GM21737 (cell line): ENCODE measurements at regions not wholly inside any gene's neighbourhood (a gene's known extent, or its start where the extent isn't known, plus 50 kb on each side); places are given as distances from the start of the nearest gene placed in this dataset.

Experiments
- ATAC-seq: cut with Tn5 transposase; IDR thresholded peaks from one replicate; pipeline ENCODE4 v1.9.1; 2021; ENCODE audit warnings: mild to moderate bottlenecking, moderate library complexity; ENCODE audit not compliant: unreplicated experiment

DNA sequence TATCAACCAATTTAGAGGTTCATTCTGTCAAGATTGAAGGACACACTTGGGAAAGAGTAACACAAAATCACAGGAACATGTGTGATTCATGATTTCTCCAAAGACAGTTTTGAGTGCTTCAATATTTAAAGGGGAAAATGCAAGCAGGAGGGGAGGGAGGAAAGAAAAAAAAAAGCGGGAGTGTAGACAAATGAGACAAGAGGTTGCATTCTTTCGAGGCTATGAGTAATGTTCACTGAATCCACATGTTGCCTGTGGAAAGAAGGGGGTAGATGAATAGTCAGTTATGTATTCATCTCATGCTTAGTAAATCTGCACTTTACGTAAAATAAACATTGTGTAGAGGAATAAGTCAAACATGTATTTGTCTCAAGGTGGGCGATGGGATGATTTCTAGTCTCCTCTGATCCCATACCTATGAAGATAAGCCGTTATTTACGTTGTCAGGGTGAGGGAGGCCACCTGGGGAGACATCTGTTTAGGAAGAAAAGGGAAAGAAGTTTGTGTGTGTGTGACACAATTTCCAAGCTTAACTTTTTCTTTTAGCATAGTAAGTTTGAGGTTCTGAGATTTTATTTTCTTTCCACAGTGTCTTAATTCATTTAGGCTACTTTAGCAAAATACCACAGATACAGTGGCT lies 211.0 kb upstream of the ZC3H15 start:
- ATAC-seq, result no peak

DNA sequence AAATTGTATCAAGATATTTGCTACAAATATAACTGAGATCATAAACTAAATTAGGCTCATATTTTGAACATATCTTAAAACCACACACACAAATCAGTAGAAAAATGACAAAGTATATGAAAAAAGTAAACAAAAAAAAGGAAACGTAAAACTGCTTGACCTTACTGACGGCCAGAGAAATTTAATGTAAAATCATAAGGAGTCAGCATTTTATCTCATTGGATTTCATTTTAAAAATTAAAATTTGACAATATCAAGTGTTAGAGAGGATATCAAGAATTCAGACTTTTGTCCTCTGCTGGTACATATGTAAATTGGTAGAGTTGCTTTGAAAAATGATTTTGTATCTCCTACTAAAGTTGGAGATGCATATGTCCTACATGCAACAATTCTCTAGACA lies 209.2 kb upstream of the ZC3H15 start:
- no peak for ATAC-seq

DNA sequence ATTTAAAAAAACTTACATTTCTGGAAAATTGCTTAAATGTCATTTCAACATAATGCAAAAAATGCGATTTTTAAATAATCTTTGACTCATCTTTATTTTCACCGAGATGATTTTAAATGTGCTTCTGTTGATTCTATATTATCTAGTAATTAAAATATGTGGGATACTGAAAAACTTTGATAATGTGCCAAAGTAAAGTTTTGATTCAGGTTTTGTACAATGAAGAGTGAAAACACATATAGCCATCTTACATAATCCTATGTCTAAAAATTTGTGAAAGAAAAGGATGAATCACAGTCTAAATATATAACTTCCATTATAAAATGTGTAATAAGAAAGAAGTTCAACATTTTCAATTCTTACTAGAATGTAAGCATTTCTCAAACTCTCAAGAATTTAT lies 204.3 kb upstream of the ZC3H15 start:
- ATAC-seq, result no peak

DNA sequence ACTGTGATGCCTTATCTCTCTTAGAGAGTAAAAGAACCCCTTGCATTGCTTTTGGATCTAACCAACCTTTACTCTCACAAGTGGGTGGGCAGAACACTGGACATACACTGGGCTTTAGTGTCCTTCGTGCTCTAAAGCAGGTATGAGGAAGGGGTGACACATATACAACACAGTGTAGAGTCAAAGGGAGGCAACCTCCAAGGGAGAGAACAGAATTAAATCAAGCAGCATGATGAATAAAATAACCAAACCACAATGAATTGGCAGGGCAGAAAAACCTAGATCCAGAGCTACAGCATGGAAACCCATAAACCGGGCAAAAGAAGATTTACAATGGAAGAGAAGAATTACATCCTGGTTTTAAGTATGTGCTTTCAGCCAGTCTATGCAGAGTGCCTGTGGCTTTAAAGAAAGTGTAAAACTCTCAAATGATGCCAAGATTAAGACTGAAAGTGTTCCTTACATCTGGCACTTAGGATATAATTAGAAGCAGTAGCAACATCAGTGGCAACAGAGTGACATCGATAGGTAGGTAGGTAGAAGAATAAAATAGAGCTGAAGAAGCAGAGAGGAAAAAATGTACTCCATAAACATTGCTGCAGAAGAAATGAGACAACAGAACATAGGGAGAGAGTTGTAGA lies 191.7 kb upstream of the ZC3H15 start:
- ATAC-seq, result no peak

DNA sequence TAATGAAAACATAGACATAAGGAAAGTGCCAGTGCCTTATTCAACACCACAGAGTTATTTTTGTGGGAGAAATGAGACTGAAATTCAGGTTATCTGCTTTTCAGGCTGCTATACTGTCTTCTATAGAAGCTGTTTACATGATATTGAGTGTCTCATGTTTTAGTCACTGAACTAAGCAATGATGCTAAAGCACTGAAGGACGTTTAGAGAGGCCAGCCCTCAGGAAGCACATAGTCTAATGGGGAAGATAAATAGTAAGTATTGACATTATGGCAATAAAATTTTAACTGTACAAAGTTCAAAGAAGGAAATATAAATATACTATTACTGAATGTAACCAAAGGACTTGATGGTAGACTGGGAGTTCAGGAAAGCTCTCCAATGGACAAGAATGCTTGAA lies 186.4 kb upstream of the ZC3H15 start:
- ATAC-seq, result no peak

DNA sequence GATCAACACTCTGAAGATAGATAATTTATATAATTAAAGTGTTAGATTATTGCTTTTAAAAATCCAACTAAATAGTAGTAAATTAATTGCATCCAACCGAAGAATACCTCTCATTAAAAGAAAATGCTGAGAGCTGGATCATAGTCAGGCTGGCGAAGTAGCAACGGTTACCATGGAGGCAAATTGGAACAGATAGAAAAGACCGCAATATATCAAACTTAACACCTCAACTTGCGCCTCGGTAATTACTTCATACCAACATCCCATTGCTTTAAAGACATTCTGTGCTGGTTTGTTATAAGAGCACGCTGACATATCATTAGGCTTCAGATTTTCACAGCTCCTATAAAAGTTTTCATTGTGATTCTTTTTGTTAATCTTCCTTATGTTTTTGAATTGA lies 183.8 kb upstream of the ZC3H15 start:
- no peak for ATAC-seq

DNA sequence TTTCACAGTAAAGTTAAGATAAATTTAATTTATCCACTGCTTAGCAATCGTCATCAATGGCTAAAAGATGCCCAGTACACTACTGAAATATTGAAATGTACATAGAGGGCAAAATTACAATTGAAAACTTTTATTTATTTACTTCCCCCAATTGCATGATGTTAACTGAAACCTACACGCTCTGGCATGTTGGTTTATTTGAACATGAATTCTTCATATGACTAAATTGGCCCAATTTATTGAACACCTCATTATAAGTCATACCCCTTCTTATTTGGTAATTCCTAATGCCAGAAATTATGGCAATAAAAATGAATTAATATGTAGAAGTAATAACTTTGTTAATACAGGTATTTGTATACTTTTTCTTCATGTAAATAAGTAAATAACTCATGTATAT lies 183.0 kb upstream of the ZC3H15 start:
- no peak for ATAC-seq

DNA sequence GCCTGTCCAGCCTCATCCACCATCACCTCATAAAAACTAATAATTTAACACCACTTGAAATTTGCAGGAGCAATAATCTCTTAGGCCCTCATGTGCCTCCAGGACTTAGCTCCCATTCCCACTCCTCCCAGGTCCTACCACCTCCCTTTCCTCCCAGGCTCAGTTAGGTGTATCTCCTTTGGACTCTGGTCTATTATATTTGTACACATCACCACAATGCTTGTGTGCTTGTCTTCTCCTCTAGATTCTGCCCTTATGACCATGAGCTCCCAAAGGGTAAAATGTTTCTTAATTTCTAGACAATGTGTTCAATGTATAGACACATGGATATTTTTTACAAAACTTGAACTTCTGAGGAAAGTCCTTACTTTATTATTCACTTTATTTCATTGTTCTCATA lies 182.0 kb upstream of the ZC3H15 start:
- ATAC-seq, result no peak

DNA sequence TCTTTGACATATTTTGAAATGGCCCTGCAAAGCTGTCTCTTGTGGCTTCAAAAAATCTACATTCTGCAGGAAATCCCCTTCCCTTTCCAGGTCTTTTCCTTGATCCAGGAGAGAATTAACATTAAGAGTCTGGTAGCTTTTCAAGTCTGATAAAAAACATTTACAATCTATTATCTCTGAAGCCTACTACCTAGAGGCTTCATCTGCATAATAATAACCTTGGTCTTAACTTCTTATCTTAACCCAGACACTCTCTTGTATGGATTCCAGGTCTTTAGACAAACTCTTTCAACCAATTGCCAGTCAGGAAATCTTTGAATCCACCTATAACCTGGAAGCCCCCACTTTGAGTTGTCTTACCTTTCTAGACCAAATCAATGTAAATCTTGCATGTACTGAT lies 179.3 kb upstream of the ZC3H15 start:
- ATAC-seq, result no peak

DNA sequence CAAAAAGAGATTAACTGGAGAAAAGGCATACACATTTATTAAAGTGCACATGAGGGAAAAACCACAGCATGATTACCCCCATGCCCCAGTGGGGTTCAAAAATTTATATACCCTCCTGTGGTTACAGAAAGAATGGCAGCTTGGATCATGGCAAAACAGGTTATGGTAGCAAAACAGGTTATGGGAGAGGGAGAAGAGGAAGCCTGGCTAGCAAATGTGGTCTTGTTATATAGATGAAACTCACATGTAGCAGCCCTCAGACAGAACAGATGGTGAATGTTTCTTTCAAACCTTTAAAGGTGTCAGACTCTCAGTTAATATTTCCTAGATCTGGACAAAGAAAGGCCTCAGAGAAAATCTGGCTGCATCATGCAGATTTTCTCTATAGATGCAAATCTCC lies 178.2 kb upstream of the ZC3H15 start:
- ATAC-seq, result peak; percentile 60

DNA sequence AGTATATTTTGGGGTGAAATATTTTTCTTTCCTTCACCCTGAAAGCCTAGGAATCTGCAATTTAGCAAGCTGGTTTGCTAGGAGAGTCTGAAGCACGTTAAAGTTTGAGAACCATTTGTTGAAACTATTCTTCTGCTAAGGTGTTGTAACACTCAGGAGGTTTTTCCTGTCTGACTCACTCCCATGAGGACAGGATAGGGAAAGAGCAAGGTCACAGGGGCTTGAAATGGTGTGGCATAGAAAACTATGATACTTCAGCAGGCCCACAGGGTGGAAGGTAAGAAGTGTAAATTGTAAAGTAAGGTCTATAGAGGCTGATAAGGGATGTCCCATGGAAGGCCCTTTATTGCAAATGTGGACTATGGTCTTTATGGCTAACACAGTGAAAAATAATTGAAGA lies 177.7 kb upstream of the ZC3H15 start:
- ATAC-seq, result peak; percentile 15

DNA sequence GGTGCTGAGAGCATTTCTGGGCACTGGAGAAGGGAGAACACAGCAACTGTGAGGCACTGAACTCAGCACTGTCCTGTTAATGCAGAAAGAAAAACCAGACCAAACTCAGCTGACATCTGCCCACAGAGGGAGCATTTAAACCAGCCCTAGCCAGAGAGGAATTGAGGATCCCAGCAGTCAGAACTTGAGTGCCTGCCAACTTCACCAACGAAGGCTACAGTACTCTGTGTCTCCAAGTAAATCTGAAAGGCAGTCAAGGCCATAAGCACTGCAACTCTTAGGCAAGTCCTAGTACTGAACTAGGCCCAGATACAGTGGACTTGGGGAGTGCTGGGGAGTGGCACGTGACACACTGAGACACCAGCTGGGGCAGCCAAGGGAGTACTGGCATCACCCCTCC lies 176.2 kb upstream of the ZC3H15 start:
- no peak for ATAC-seq

DNA sequence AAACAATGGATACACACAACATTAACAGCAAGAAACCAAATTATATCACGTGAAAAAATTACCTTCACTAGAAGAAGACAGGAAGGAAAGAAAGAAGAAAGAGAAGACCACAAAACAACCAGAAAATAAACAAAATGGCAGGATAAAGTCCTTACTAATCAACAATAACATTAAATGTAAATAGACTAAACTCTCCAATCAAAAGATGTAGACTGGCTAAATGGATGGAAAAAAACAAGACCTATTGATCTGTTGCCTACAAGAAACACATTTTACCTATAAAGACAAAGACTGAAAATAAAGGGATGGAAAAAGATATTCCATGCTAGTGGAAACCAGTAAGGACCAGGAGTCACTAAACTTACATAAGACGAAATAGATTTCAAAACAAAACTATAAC lies 167.0 kb upstream of the ZC3H15 start:
- ATAC-seq, result no peak

DNA sequence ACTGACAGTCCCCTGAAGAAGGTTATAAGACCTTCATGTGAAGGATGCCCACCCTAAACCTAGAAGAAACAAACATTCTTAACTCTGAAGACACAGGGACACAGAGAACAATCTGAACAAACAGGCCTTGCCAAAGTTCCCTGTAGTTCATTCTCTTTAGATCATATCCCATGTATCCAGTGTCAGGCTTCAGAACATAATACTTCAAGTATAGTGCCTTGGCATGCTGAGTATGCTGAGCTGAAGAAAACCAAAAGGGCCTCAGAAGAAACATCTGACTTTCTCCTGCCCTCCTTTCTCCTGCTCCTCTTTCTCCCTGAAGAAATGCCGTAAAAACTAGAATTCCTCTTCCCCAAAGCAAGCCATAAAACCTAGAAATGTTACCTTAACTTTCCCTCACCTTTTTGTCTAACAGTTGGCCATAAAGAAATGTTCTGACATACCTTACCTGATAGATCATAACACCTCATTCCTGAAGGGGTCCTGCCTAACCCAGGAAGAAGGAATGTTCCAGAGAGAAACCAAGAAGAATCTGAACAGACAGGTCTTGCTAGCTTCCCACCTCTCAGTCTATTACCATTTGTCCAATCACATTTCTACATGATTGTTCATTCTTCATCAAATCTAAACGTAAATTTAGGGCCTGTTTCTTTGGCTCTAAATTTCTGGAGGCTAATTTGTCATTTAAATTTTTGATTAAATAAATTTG lies 160.1 kb upstream of the ZC3H15 start:
- no peak for ATAC-seq

DNA sequence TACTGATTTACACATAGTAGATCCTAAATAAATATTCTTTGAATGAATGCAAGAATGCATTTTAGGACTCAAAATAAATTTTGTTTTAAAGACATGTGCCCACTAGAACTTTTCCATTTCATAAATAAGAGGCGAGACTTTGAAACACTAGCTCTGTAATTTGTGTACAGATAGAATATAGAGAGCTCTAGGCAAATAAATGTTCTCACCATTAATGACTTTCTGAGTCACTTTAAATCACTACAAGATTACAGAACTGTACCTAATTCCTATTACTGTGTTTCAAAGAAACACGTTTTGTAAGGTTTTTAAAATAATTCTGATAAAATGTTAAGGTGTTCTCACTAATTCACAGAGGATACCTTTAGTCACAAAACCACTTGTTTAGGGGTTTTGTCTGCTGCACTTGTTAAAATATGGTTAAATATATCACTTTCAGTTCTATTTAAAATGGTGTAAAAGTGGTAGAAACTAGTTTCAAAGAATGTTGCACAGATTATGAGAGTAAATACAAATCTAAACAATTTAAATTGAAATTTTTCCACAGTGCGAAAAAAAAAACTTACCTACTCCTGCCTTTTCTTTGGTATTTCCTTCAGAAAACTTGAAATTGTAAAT lies 158.7 kb upstream of the ZC3H15 start:
- peak; percentile 67 for ATAC-seq

DNA sequence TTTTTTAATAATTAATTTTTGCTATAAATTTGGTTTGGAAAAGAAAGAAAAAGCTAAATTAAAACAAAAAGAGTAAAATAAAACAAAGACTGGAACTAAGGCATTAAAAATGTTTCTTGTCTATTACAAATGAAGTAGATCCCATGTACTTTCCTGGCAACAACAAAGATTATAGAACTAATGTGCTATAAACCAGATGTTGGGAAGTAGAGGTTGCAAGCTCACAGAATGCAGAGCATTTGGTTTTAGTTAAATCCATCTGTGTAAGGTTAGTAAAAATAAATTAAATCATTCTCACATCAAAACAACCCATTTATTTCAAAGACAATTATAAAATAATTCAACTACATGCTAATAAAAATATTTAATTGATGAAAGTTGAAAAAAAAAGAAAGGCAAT lies 157.2 kb upstream of the ZC3H15 start:
- ATAC-seq, result no peak

DNA sequence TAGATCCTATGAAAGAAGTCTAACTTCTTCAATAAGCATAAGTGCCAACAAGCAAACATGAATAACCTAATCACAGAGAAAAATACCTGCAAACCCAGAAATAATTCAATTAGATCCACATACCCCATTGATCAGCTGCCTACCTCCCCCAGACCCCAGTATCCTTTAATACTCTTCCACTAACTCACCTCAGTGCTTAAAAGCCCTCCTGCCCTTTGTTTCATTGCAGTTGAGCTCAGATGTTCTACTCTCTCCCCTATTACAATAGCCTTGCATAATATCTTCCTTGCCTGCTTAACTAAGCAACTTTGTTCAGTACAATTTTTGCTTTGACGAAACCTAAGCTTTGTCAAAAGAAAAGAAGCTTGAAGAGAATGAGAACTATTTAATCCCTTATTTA lies 156.0 kb upstream of the ZC3H15 start:
- ATAC-seq, result no peak

DNA sequence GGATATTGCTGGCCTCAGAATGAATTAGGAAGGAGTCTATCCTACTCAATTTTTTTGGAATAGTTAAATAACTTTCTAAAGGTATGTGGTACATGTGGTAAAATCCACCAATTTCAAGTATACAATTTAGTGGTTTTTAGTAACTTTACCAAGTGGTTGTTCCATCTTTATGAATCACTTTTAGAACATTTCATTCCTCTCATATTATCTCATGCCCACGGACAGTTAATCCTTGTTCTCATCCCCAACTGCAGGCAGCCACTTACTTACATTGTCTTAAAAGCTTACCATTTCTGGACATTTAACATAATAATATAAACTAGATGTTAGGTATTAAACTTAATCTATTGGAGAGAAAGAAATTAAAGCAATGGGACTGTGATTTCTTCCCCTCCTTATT lies 146.3 kb upstream of the ZC3H15 start:
- ATAC-seq, result no peak

DNA sequence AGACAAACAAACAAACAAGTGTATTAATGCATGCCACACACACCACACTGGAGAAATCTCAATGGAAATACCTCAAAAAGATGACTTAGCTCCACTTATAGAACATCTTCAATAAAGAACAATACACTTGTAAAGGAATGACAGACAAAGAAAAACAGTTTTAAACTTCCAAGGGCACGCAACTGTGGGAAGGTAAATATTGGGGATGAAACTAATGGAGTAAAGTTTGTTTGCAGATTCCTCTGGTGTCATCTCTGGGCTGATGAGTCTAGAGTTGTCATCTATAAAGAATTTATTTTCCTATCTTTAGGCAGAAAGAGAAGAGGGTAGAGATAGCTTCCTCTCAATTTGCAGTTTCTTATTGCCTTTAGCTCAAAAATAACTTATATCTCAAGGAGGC lies 144.0 kb upstream of the ZC3H15 start:
- ATAC-seq, result no peak

DNA sequence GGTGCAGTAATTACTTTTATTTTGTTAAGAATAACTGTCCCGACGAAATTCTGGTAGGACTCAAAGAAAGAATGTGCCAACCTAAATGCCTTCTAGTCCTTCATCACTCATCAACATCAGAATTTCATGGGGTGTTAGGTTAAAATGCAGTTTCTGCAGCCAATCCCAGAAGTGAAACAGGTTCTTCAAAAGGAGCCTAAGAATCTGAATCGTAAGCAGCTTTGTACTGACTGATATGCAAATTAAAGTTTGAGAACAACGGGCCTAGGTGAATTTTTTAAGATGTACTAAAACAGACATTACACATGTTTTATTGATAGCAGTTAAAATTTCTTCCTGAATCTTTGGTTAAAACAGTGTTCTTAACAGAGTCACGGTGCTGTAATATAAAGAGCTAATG lies 140.3 kb upstream of the ZC3H15 start:
- no peak for ATAC-seq

DNA sequence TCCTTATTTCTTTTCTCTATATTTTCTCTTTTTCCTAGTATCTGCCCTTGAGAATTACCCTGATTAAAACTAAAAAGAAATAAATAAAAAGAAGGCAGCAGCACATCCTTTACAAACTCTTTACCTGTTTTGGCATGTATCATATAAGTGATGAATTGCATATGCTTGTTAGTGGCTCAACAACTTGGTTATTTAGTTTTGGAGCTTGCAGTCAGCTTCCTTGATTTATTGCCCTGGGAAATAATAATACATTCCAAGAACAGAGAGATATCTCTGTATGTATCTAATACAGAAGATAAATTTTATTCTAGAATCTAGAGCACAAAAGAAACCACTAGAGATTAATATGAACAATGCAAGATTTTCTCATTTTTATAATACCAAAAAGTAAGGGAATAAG lies 139.8 kb upstream of the ZC3H15 start:
- ATAC-seq, result no peak

DNA sequence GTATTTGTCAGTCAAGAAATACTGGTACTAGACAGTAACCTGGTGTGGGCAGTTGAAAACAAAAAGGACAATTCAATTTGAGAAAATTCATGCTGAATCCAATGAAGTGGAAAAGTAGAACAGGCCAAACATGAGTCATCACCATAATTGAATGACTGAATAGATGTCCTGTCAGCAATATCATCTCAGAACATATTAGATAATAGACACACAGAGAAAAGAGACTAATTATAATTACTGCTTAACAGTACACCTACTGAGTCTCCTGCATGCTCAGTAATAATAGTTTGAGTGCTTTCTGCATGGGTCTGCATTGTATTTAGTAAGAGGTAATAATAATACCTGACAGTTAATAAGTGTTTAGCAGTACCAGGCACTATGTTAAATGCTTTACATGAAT lies 138.6 kb upstream of the ZC3H15 start:
- ATAC-seq, result no peak
